ENCODE measurements at regions not wholly inside any gene's neighbourhood (a gene's known extent, or its start where the extent isn't known, plus 50 kb on each side); places are given as distances from the start of the nearest gene placed in this dataset.
A peak's percentile ranks its signal among the peaks of the same experiment; 100 is the strongest.

DNA sequence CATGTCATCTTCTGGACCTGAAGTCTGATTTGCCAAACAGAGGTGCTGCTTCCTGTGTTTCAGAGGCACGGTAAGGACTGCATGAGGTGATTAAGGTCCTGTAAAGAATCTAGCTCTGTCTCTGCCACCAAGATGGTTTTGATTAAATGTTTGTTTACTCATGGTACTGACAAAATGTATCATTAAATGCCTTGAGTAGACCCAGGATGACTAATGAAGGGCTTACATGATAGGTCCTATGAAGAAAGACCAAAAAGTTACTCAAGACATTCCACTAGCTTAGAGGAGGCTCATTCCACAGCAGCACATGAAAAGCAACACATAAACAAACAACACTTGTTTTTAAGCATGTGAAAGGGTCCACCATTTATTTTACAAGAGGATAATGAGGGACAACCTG is 100.9 kb downstream of the BOD1 start:
- Histone ChIP-seq H2BK120ac (replicated peaks; ENCODE audit: low read depth, low read length) (no peak overlapping the region), H3K4ac (replicated peaks; ENCODE audit: insufficient read length, low read depth, low read length) (no peak overlapping the region), H2AFZ (ENCODE audit: low read length) (no peak overlapping the region), H4K20me1 (replicated peaks in 1 of 2; ENCODE audit: control insufficient read depth in 1 of 2, insufficient read depth in 2 of 2, low read length in 2 of 2) (no peaks in the 10 kb centered on the region), H2BK20ac (ENCODE audit: low read length) (0 out of 2 replicates have a peak overlapping the region, but pooled peaks have one; percentile 52), H3K23me2 (ENCODE audit: low read depth, low read length) (no peaks in the 10 kb centered on the region), H2AK5ac (ENCODE audit: low read depth, low read length) (no peak overlapping the region), H3K23ac (ENCODE audit: insufficient read length) (no peak overlapping the region), H3K4me2 (ENCODE audit: insufficient read depth in 1 of 2, low read depth in 2 of 2, low read length in 2 of 2) (no peak overlapping the region), H4K91ac (replicated peaks; ENCODE audit: insufficient read length, low read length) (peak overlapping the region; percentile 19), H3K36me3 (ENCODE audit: control insufficient read depth in 2 of 4, insufficient read depth in 4 of 4, low read length in 3 of 4) (no peaks in the 10 kb centered on the region), H3K9me3 (ENCODE audit: insufficient read depth in 2 of 2, low read depth in 1 of 2, low read length in 1 of 2) (no peaks in the 10 kb centered on the region), H3K27me3 (replicated peaks in 1 of 4; ENCODE audit: control insufficient read depth in 3 of 4, extremely low read depth in 1 of 4, insufficient read depth in 3 of 4, low read length in 3 of 4) (no peaks in the 10 kb centered on the region), H3K56ac (replicated peaks; ENCODE audit: insufficient read length, low read depth, low read length) (no peak overlapping the region), H2BK15ac (ENCODE audit: low read length) (no peak overlapping the region; the same call in 1 of the 2 replicates), H2BK12ac (ENCODE audit: low read depth, low read length) (no peak overlapping the region), H3K4me1 (replicated peaks in 1 of 4; ENCODE audit: control insufficient read depth in 3 of 4, insufficient read depth in 4 of 4, low read length in 3 of 4) (peaks cover 0 to 9% (median 1%) of the 10 kb centered on the region in 4 experiments; a peak in 1 of 7 replicates), H4K8ac (ENCODE audit: extremely low read depth, insufficient read depth, low read length) (no peak overlapping the region), H3K79me1 (ENCODE audit: low read depth, low read length) (no peaks in the 10 kb centered on the region), H3K27ac (ENCODE audit: low read depth, low read length) (no peak overlapping the region), H3K14ac (ENCODE audit: insufficient read length) (no peak overlapping the region), H3K18ac (ENCODE audit: extremely low read depth, low read length) (no peak overlapping the region), H3K9ac (replicated peaks in 1 of 4; ENCODE audit: extremely low read depth in 1 of 4, low read depth in 3 of 4, low read length in 3 of 4) (no peak overlapping the region), H2BK5ac (ENCODE audit: low read depth, low read length) (no peak overlapping the region), H3K4me3 (ENCODE audit: extremely low read depth in 1 of 4, insufficient read depth in 2 of 4, low read depth in 3 of 4, low read length in 4 of 4) (no peak overlapping the region), H4K5ac (ENCODE audit: insufficient read length, low read depth, low read length) (no peak overlapping the region), H3K79me2 (ENCODE audit: control insufficient read depth in 1 of 2, insufficient read depth in 2 of 2, low read length in 2 of 2) (no peaks in the 10 kb centered on the region)
- 6% methylated on average over 1 of the region's 1 CpG; no CpG with 5 or more reads in 1 of the 2 experiments for WGBS, 2 experiments (ENCODE audit: extremely low coverage in 1 of 2, insufficient coverage in 1 of 2, insufficient read length in 1 of 2, insufficient replicate concordance in 2 of 2, low coverage in 1 of 2, low lambda C conversion rate in 2 of 2, missing lambda C conversion rate in 1 of 2)
- POLR2A ChIA-PET (ENCODE audit: partially characterized antibody) = no interaction called here
- DNase-seq (ENCODE audit: low read depth in 1 of 2, low spot score in 2 of 2) (peak in 1 of 2 experiments; percentile 3), FAIRE-seq (no peak)
- CTCF ChIA-PET (ENCODE audit: partially characterized antibody) = interaction anchor here (1.0 to 1.1 kb wide), 2 partner anchors 63 to 67 kb away, joined by 3 read pairs; no protein-coding TSS in a partner anchor
- TF ChIP-seq TBP (IDR thresholded peaks at IDR 0.05; ENCODE audit: low read depth, low read length) = no peak
- no peak for TF ChIP-seq POLR2AphosphoS5 (IDR thresholded peaks at IDR 0.05; ENCODE audit: low read depth, low read length)
- TF ChIP-seq, protein P1, sequence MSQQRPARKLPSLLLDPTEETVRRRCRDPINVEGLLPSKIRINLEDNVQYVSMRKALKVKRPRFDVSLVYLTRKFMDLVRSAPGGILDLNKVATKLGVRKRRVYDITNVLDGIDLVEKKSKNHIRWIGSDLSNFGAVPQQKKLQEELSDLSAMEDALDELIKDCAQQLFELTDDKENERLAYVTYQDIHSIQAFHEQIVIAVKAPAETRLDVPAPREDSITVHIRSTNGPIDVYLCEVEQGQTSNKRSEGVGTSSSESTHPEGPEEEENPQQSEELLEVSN (IDR thresholded peaks at IDR 0.05) = no peak
- no peak for TF ChIP-seq FOSL1 (IDR thresholded peaks at IDR 0.05; ENCODE audit: insufficient read depth, low read depth, low read length)
- no peak for TF ChIP-seq CHD2 (IDR thresholded peaks at IDR 0.05; ENCODE audit: low read length)
- no peak for TF ChIP-seq EZH2 (IDR thresholded peaks at IDR 0.05; ENCODE audit: low read depth, low read length, severe bottlenecking)
- no peak for TF ChIP-seq SP4 (IDR thresholded peaks at IDR 0.05; ENCODE audit: low read length)
- no peak for TF ChIP-seq SAP30 (IDR thresholded peaks at IDR 0.05; ENCODE audit: insufficient read depth, insufficient replicate concordance, low read length)
- TF ChIP-seq ZNF274 (IDR thresholded peaks at IDR 0.05; ENCODE audit: borderline replicate concordance, extremely low read depth, low read length) = no peak
- TF ChIP-seq, protein P2, sequence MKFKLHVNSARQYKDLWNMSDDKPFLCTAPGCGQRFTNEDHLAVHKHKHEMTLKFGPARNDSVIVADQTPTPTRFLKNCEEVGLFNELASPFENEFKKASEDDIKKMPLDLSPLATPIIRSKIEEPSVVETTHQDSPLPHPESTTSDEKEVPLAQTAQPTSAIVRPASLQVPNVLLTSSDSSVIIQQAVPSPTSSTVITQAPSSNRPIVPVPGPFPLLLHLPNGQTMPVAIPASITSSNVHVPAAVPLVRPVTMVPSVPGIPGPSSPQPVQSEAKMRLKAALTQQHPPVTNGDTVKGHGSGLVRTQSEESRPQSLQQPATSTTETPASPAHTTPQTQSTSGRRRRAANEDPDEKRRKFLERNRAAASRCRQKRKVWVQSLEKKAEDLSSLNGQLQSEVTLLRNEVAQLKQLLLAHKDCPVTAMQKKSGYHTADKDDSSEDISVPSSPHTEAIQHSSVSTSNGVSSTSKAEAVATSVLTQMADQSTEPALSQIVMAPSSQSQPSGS (IDR thresholded peaks at IDR 0.05; ENCODE audit: low read length) = no peak
- TF ChIP-seq JUN (IDR thresholded peaks at IDR 0.05; ENCODE audit: low read depth, low read length) = no peak
- no peak for TF ChIP-seq EP300 (IDR thresholded peaks at IDR 0.05; ENCODE audit: borderline replicate concordance in 1 of 2, low read depth in 2 of 2, low read length in 2 of 2)

Measured in H1 (cell line).